Esophagus muscularis mucosa (tissue), 4 donors: ENCODE measurements at regions not wholly inside any gene's neighbourhood (a gene's known extent, or its start where the extent isn't known, plus 50 kb on each side); places are given as distances from the start of the nearest gene placed in this dataset.

ENCODE experiments used
- DNase-seq: peaks from one replicate; pipeline ENCODE4 v3.0.0-alpha.2; 2017; ENCODE audit errors: extremely low spot score
- H3K27ac ChIP-seq, 4 donors: fragments of 200-600 bp; sonication (generic); replicated peaks in 1 of 4; 1 replicate in 3 of 4; 2 replicates in 1 of 4; pipeline ENCODE4 v1.5.1; 2016 to 2019; ENCODE audit warnings: mild to moderate bottlenecking in 1 of 4
- H3K27me3 ChIP-seq, 4 donors: fragments of 200-600 bp; sonication (generic); one replicate each; pipeline versions ENCODE4 v1.5.1 to v1.6.0; 2016 to 2019
- H3K36me3 ChIP-seq, 4 donors: fragments of 200-600 bp; sonication (generic); one replicate each; pipeline ENCODE4 v1.5.1; 2016 to 2019
- H3K4me1 ChIP-seq, 4 donors: fragments of 200-600 bp; sonication (generic); one replicate each; pipeline ENCODE4 v1.5.1; 2016 to 2019
- H3K4me3 ChIP-seq, 4 donors: fragments of 200-600 bp; sonication (generic); 1 replicate in 2 of 4; 2 replicates in 2 of 4; pipeline ENCODE4 v1.5.1; 2016 to 2019; ENCODE audit warnings: mild to moderate bottlenecking in 4 of 4, moderate library complexity in 1 of 4
- H3K9me3 ChIP-seq, 4 donors: fragments of 200-600 bp; sonication (generic); 1 replicate in 3 of 4; 2 replicates in 1 of 4; pipeline ENCODE4 v1.5.1; 2016 to 2019
- EP300 ChIP-seq: sonication (generic); formaldehyde crosslinking; IDR thresholded peaks from one replicate; pipeline ENCODE4 v1.6.1; 2017; ENCODE audit warnings: antibody characterized with exemption
- POLR2A ChIP-seq: fragments of 450-650 bp; IDR thresholded peaks from one replicate; pipeline ENCODE4 v1.6.1; 2017; ENCODE audit warnings: antibody characterized with exemption, moderate library complexity, mild to moderate bottlenecking, low read depth
- POLR2AphosphoS5 ChIP-seq, 2 donors: sonication (generic); formaldehyde crosslinking; IDR thresholded peaks; one replicate each; pipeline ENCODE4 v1.6.1; 2017; ENCODE audit warnings: antibody characterized with exemption in 2 of 2
- WGBS: methylation state at CpG from one replicate; pipeline ENCODE4 v1.1.5; 2018; 5-methylcytosine and 5-hydroxymethylcytosine counted together
- intact Hi-C: fragments of 100-400 bp; cut with DNase I; formaldehyde crosslinking; loops from one replicate; pipeline ENCODE4 v1.15.1; 2023
- TF ChIP-seq, protein P1 (sequence below), 3 experiments: fragments of 200-600 bp in 2 of 3; fragments of 450-650 bp in 1 of 3; sonication (generic) in 2 of 3; IDR thresholded peaks; one replicate each; pipeline ENCODE4 v1.5.1; 2017 to 2019; ENCODE audit warnings: antibody characterized with exemption in 3 of 3, mild to moderate bottlenecking in 2 of 3, moderate library complexity in 1 of 3

DNA sequence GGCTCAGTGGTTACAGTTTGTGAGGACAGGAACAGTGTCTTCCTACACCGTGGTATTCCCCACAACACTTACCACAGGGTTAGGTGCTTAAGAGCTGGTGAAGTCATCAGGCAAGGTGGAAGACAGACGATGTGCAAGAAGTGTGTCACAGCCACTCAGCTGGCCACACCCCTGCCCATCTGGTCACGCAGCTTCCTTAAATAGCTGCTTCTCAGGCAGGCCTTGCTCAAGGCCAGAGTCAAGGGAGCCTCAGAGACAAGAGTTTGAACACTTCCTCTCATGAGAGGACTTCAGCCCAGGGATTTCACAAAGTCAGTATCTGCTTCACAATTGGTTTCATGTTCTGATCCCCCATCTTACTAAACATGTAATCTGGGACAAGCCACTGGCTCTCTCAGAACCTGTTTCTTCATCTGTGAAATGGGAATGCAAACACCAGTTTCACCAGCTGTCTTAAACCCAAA lies 80.3 kb upstream of the FRY start:
- no peak for DNase-seq
- H3K27ac ChIP-seq = no peak overlapping the region
- WGBS = 51% methylated on average over 3 of the region's 3 CpGs

DNA sequence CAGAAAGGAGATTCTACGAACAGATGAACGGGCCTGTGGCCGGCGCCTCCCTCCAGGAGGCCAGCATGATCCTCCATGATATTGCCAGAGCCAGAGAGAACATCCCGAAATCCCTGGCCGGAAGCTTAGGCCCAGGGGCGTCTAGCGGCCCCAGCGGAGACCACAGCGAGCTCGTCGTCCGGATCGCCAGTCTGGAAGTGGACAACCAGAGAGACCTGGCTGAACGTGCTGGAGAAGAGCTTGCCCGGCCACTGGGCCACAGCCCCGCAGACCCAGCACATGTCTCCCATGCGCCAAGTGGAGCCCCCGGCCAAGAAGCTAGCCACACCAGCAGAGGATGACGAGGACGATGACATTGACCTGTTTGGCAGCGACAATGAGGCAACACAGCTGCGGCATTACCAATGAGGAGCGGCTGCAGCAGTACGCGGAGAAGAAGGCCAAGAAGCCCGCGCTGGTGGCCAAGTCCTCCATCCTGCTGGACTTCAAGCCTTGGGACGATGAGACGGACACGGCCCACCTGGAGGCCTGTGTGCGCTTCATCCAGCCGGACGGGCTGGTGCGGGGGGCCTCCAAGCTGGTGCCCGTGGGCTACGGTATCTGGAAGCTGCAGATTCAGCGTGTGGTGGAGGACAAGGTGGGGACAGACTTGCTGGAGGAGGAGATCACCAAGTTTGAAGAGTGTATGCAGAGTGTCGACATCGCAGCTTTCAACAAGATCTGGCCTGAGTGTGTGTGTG lies 78.8 kb upstream of the FRY start:
- Histone ChIP-seq H3K9me3 (peaks cover 0 to 4% (median 0%) of the 10 kb centered on the region in 4 donors), H3K27ac (no peak overlapping the region), H3K4me3 (no peak overlapping the region), H3K4me1 (peaks cover 0 to 16% (median 0%) of the 10 kb centered on the region in 4 donors), H3K36me3 (peaks cover 0 to 15% (median 0%) of the 10 kb centered on the region in 4 donors), H3K27me3 (no peaks in the 10 kb centered on the region)
- intact Hi-C loops = no loop called here
- WGBS = 95% methylated on average over 25 of the region's 40 CpGs
- no peak for TF ChIP-seq EP300
- no peak for TF ChIP-seq POLR2A
- TF ChIP-seq, protein P1, sequence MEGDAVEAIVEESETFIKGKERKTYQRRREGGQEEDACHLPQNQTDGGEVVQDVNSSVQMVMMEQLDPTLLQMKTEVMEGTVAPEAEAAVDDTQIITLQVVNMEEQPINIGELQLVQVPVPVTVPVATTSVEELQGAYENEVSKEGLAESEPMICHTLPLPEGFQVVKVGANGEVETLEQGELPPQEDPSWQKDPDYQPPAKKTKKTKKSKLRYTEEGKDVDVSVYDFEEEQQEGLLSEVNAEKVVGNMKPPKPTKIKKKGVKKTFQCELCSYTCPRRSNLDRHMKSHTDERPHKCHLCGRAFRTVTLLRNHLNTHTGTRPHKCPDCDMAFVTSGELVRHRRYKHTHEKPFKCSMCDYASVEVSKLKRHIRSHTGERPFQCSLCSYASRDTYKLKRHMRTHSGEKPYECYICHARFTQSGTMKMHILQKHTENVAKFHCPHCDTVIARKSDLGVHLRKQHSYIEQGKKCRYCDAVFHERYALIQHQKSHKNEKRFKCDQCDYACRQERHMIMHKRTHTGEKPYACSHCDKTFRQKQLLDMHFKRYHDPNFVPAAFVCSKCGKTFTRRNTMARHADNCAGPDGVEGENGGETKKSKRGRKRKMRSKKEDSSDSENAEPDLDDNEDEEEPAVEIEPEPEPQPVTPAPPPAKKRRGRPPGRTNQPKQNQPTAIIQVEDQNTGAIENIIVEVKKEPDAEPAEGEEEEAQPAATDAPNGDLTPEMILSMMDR (IDR thresholded peaks at IDR 0.05) = no peak
- TF ChIP-seq POLR2AphosphoS5 (IDR thresholded peaks at IDR 0.05) = no peak
- DNase-seq = no peak

More for the DNA sequence above, 80.3 kb upstream of the FRY start:
- Histone ChIP-seq H3K27me3 (no peaks in the 10 kb centered on the region), H3K9me3 (no peaks in the 10 kb centered on the region), H3K4me3 (no peak overlapping the region), H3K4me1 (peaks cover 0 to 19% (median 0%) of the 10 kb centered on the region in 4 donors), H3K36me3 (peaks cover 0 to 15% (median 0%) of the 10 kb centered on the region in 4 donors)
- intact Hi-C loops = no loop called here
- TF ChIP-seq, protein P1 (IDR thresholded peaks at IDR 0.05) = no peak
- TF ChIP-seq EP300 = peak; percentile 16
- peak in 1 of 2 donors; percentile 26 for TF ChIP-seq POLR2AphosphoS5 (IDR thresholded peaks at IDR 0.05)

DNA sequence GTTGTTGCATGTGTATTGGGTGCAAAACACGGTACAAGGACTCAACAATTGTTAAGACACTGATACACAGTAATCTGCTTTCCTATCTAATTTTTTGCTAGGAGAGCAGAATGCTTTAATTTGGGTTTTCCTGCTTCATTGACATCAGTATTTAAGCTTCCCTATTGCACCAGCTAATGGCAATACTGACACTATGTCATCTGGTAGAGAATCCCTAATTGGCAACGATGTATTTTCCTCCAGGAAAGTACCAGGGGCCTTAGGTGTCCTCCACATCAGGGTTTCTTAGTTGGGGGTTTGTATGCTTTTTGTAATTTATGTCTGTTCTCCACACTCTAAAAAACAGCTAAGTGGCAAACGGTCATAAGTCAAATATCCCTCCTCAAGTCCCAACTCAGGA lies 76.5 kb upstream of the FRY start:
- Histone ChIP-seq H3K36me3 (peaks cover 0 to 9% (median 0%) of the 10 kb centered on the region in 4 donors), H3K4me3 (no peak overlapping the region), H3K4me1 (peaks cover 0 to 16% (median 0%) of the 10 kb centered on the region in 4 donors), H3K9me3 (peaks cover 0 to 6% (median 0%) of the 10 kb centered on the region in 4 donors), H3K27me3 (no peaks in the 10 kb centered on the region), H3K27ac (no peak overlapping the region)
- TF ChIP-seq EP300 (no peak), POLR2A (no peak), POLR2AphosphoS5 (IDR thresholded peaks at IDR 0.05) (no peak)
- TF ChIP-seq, protein P1 (IDR thresholded peaks at IDR 0.05) = no peak
- DNase-seq = no peak
- whole genome bisulfite sequencing = 94% methylated on average over 3 of the region's 3 CpGs
- intact Hi-C loops = no loop called here

DNA sequence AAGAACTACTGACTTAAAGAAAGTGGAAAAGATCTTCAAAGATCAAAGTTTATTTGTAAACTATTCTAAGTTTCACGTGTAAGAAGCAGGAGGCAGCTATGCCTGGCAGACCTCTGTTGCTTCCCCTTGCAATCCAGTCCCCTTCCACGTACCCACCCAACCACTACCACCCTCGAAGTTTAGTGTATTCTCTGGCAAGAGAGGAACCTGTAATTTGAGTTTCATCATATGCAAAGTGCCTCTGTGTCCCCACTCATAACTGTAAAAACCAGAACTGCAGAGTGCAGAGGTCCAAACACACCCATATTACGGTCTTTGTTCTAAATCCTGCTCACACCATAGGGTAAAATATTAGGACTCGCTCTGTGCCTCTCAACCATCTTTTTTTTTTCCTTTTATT lies 75.8 kb upstream of the FRY start:
- Histone ChIP-seq H3K4me1 (peaks cover 0 to 11% (median 0%) of the 10 kb centered on the region in 4 donors), H3K36me3 (peaks cover 0 to 8% (median 0%) of the 10 kb centered on the region in 4 donors), H3K27ac (no peak overlapping the region), H3K4me3 (no peak overlapping the region), H3K27me3 (no peaks in the 10 kb centered on the region), H3K9me3 (peaks cover 0 to 6% (median 0%) of the 10 kb centered on the region in 4 donors)
- intact Hi-C loops = no loop called here
- TF ChIP-seq EP300 = no peak
- TF ChIP-seq POLR2A = no peak
- TF ChIP-seq, protein P1 (IDR thresholded peaks at IDR 0.05) = no peak
- no peak for TF ChIP-seq POLR2AphosphoS5 (IDR thresholded peaks at IDR 0.05)
- no peak for DNase-seq
- WGBS = 83% methylated on average over 5 of the region's 5 CpGs
